WTC11 (cell line): ENCODE measurements at regions not wholly inside any gene's neighbourhood (a gene's known extent, or its start where the extent isn't known, plus 50 kb on each side); places are given as distances from the start of the nearest gene placed in this dataset.

Experiments
- CTCF ChIP-seq: fragments of 200-600 bp; IDR thresholded peaks from 2 replicates; pipeline ENCODE4 v1.8.0; 2022; ENCODE audit warnings: antibody characterized with exemption
- SOX15 ChIP-seq: fragments of 250-450 bp; sonication (Bioruptor Pico); IDR thresholded peaks from 2 replicates; pipeline ENCODE4 v1.9.0; 2021; ENCODE audit warnings: mild to moderate bottlenecking

GRCh38 chr1:228833911-228834688, 98.8 kb downstream of the RHOU start:
- no peak for TF ChIP-seq SOX15 (CRISPR knock-in tag)
- TF ChIP-seq CTCF, result no peak
